ENCODE measurements at regions not wholly inside any gene's neighbourhood (a gene's known extent, or its start where the extent isn't known, plus 50 kb on each side); places are given as distances from the start of the nearest gene placed in this dataset.

- H3K9ac ChIP-seq (ENCODE audit: low read length) = no peak overlapping the region
- H3K4me2 ChIP-seq (ENCODE audit: low read depth, low read length) = no peak overlapping the region
- no peaks in the 10 kb centered on the region for H4K20me1 ChIP-seq (ENCODE audit: insufficient read depth, low read length)
- H3K9me3 ChIP-seq (replicated peaks; ENCODE audit: insufficient read depth, low read length) = no peaks in the 10 kb centered on the region
- H3K4me1 ChIP-seq (ENCODE audit: low read length) = no peaks in the 10 kb centered on the region
- no peaks in the 10 kb centered on the region for H3K36me3 ChIP-seq (replicated peaks; ENCODE audit: insufficient read depth, low read length)
- H3K9me2 ChIP-seq (replicated peaks; ENCODE audit: insufficient read depth, low read length) = no peaks in the 10 kb centered on the region
- no peaks in the 10 kb centered on the region for H3K79me2 ChIP-seq (ENCODE audit: low read length)
- no peaks in the 10 kb centered on the region for H3F3A ChIP-seq (ENCODE audit: insufficient read depth, low read length)
- no peak overlapping the region for H3K4me3 ChIP-seq (ENCODE audit: low read length)
- peaks cover 49% of the 10 kb centered on the region for H3K27me3 ChIP-seq (replicated peaks; ENCODE audit: insufficient read depth, low read length)
- no peak for DNase-seq
- no peak overlapping the region for H3K27ac ChIP-seq (ENCODE audit: low read length)
- no peak for TF ChIP-seq EZH2 (optimal IDR thresholded peaks at IDR 0.05; ENCODE audit: low read depth, low read length)
- no peak for TF ChIP-seq CTCF (IDR thresholded peaks at IDR 0.05; ENCODE audit: low read length)
- TF ChIP-seq EZH2phosphoT487 (IDR thresholded peaks at IDR 0.05; ENCODE audit: low read length) = no peak
- no peak overlapping the region for H2AFZ ChIP-seq (ENCODE audit: low read length)
Measured at GRCh38 chr11:45577752-45578151, 87.7 kb downstream of the CHST1 start.

GRCh38 chr11:45576461-45577215 is 88.8 kb downstream of the CHST1 start:
- H3K4me3 ChIP-seq (ENCODE audit: low read length) = no peak overlapping the region
- H3K4me2 ChIP-seq (ENCODE audit: low read depth, low read length) = no peak overlapping the region

GRCh38 chr11:45573728-45574127 is 91.7 kb downstream of the CHST1 start:
- no peak for DNase-seq
- Histone ChIP-seq H3K27ac (ENCODE audit: low read length) (no peak overlapping the region), H3F3A (ENCODE audit: insufficient read depth, low read length) (no peaks in the 10 kb centered on the region), H3K4me2 (ENCODE audit: low read depth, low read length) (no peak overlapping the region), H3K4me1 (ENCODE audit: low read length) (no peaks in the 10 kb centered on the region), H2AFZ (ENCODE audit: low read length) (no peak overlapping the region), H4K20me1 (ENCODE audit: insufficient read depth, low read length) (no peaks in the 10 kb centered on the region), H3K9me2 (replicated peaks; ENCODE audit: insufficient read depth, low read length) (no peaks in the 10 kb centered on the region), H3K27me3 (replicated peaks; ENCODE audit: insufficient read depth, low read length) (peaks cover 40% of the 10 kb centered on the region), H3K36me3 (replicated peaks; ENCODE audit: insufficient read depth, low read length) (no peaks in the 10 kb centered on the region), H3K4me3 (ENCODE audit: low read length) (no peak overlapping the region), H3K9ac (ENCODE audit: low read length) (no peak overlapping the region), H3K9me3 (replicated peaks; ENCODE audit: insufficient read depth, low read length) (no peaks in the 10 kb centered on the region), H3K79me2 (ENCODE audit: low read length) (no peaks in the 10 kb centered on the region)
- TF ChIP-seq EZH2 (optimal IDR thresholded peaks at IDR 0.05; ENCODE audit: low read depth, low read length) (no peak), CTCF (IDR thresholded peaks at IDR 0.05; ENCODE audit: low read length) (no peak), EZH2phosphoT487 (IDR thresholded peaks at IDR 0.05; ENCODE audit: low read length) (no peak)

More at GRCh38 chr11:45576461-45577215, 88.8 kb downstream of the CHST1 start:
- Histone ChIP-seq H3K9ac (ENCODE audit: low read length) (no peak overlapping the region), H3K27me3 (replicated peaks; ENCODE audit: insufficient read depth, low read length) (peaks cover 49% of the 10 kb centered on the region), H4K20me1 (ENCODE audit: insufficient read depth, low read length) (no peaks in the 10 kb centered on the region), H2AFZ (ENCODE audit: low read length) (no peak overlapping the region), H3K9me2 (replicated peaks; ENCODE audit: insufficient read depth, low read length) (no peaks in the 10 kb centered on the region), H3K79me2 (ENCODE audit: low read length) (no peaks in the 10 kb centered on the region), H3K27ac (ENCODE audit: low read length) (no peak overlapping the region), H3K9me3 (replicated peaks; ENCODE audit: insufficient read depth, low read length) (no peaks in the 10 kb centered on the region), H3F3A (ENCODE audit: insufficient read depth, low read length) (no peaks in the 10 kb centered on the region), H3K4me1 (ENCODE audit: low read length) (no peaks in the 10 kb centered on the region), H3K36me3 (replicated peaks; ENCODE audit: insufficient read depth, low read length) (no peaks in the 10 kb centered on the region)
- no peak for TF ChIP-seq EZH2 (optimal IDR thresholded peaks at IDR 0.05; ENCODE audit: low read depth, low read length)
- TF ChIP-seq EZH2phosphoT487 (IDR thresholded peaks at IDR 0.05; ENCODE audit: low read length) = no peak
- TF ChIP-seq CTCF (IDR thresholded peaks at IDR 0.05; ENCODE audit: low read length) = no peak
- DNase-seq = no peak

All from MM.1S (cell line).